ENCODE measurements at regions not wholly inside any gene's neighbourhood (a gene's known extent, or its start where the extent isn't known, plus 50 kb on each side); places are given as distances from the start of the nearest gene placed in this dataset.

DNA sequence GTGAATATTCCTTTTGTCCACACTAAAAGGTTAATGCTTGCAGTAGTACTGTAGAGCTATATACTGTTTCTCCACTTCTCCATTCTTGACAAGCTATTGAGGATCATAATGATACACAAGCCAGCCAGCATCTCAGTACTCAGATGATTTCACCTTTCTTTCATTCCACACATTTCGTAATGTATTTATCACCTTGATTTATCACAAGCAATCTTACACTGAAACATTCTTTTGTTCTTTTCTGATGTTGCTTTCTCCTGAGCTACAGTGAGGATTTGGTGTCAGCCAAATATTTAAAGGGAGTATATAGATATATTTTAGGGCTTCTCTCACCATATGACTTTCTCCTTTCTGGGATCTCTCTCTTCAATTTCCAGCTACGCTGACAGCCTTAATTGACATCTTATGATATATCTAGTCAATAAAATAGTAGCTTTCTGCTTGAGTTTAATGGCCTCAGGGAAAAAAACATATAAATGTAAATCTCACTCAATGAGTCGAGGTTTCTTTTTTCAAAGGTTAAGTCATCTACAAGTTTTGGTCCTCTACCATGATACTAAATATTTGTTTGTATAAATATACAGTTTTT, 1327.0 kb downstream of the NSUN3 start:
- DNase-seq: no peak

DNA sequence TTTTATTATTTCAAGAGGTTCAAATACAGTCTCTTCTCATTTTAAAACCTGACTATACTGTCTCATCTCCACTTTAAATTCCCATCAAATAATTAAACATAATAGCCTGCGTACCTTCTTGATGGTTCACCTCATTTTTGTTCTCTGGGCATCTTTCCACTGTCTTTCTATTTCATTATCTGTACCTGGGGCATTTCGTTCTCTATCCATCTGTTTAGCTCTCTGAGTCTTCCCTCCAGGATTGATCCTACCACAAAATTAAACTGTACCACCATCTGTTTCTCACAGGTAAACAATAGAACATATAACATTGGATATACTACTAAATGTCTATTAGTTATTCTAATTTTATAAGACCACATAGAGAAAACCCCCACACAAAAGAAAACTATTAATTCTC, 1331.4 kb downstream of the NSUN3 start:
- DNase-seq: no peak

DNA sequence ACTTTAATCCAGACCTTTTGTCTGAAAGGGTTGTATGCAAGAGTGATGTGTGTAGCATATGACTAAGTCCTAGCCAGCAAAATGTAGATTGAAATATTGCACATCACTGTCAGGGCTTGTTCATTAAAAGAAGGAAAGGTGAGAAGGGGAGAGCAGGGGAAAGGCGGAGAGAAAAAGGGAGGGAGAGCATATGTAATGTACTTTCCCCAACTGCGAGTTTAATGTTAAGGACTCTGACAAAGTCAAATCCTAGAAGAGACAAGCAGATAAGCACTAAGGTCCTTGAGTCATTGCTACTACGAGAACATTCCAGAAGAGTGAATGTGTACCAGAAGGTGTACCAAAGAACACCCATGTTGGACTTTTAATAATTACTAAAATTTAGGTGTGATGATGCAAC, 1336.7 kb downstream of the NSUN3 start:
- no peak for DNase-seq

DNA sequence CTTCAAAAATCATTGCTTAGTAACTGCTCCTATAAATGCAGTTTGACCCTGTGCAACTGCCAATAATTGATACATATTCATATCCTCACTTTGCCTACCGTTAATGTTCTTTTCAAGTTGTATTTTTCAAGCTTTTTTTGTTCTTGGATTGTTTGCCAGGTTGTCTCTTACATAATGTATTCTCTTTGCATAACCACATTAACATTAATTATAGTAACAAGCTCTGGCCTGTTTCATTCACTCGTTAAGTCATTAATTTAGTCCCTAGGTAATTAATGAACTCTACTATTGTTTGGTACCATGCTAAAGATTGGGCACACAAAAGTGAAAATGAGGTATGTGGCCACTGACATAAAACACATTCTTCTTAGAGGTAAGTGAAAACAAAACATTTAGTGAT, 1338.8 kb downstream of the NSUN3 start:
- no peak for DNase-seq

- DNase-seq: no peak
Measured at GRCh38 chr3:95407709-95408463, 1345.0 kb downstream of the NSUN3 start.

DNA sequence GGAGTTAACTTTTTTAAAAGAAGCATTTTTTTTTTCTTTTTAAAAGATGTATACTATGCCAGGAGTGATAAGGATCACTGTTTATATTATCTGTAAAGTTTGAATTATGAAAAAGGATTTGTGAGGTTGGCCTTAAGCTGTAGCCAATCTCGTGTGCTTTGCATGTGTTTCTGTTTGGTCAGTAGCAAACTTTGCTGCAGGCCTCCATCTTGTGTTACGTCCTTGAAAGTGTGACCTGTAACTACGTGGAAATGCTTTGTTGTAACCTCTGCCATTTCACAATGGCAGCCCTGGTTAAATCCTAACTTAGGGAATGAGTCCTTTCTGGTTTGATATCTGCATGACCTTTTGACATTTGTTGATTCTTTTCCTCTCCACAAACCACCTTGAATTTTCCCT, 1345.6 kb downstream of the NSUN3 start:
- no peak for DNase-seq

- DNase-seq: no peak
Measured at GRCh38 chr3:95418251-95418650, 1355.4 kb downstream of the NSUN3 start.

DNA sequence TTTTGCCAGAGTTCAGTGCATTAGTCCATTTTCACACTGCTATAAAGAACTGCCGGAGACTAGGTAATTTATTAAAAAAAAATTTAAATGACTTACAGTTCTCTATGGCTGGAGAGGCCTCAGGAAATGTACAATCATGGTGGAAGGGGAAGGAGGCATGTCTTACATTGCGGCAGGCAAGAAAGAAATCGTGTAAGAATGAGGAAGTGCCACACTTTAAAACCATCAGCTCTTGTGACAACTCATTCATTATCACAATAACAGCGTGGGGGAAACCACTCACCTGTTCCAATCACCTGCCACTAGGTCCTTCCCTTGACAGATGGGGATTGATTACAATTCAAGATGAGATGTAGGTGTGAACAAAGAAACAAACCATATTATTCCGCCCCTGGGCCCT, 1361.4 kb downstream of the NSUN3 start:
- DNase-seq: no peak

GRCh38 chr3:95434491-95434890, 1371.6 kb downstream of the NSUN3 start:
- no peak for DNase-seq

- no peak for DNase-seq
Measured at GRCh38 chr3:95437409-95437808, 1374.5 kb downstream of the NSUN3 start.

DNA sequence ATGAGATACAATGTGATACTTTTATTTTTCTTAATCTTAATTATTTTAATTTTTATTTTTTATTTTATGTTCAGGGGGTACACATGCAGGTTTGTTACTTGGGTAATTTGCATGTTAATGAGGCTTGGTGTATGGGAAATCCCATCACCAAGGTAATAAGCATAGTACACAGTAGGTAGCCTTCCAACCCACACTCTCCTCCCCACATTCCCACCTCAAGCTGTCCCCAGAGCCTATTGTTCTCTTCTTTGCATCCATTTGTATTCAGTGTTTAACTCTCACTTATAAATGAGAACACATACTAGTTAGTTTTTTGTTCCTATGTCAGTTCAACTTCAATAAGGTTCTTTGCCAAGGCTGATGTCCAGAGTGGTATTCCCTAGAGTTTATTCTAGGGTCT, 1375.4 kb downstream of the NSUN3 start:
- DNase-seq: no peak

- DNase-seq: no peak
Measured at GRCh38 chr3:95442766-95443165, 1371.6 kb upstream of the EPHA6 start.

- no peak for DNase-seq
Measured at GRCh38 chr3:95449841-95450240, 1364.6 kb upstream of the EPHA6 start.

GRCh38 chr3:95453242-95453641, 1361.2 kb upstream of the EPHA6 start:
- no peak for DNase-seq

GRCh38 chr3:95456835-95457234, 1357.6 kb upstream of the EPHA6 start:
- no peak for DNase-seq

DNA sequence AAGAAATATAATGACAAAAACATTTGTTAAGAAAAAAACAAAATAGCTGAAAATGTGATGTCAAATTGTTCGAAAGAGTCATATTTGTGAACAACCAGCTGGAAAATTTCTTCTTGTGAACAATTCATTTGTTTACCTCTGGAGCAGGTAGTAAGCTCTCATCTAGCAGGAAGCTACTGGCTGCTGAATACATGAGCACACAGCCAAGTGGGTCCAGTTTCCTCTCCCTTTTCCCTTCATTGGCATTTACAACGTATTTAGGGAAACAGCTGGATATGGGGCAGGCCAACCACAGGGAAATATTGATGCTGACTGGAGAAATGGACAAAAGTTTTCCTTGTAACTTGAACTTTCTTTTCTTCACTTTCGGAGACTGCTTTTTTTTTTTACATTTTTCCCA, 1354.7 kb upstream of the EPHA6 start:
- no peak for DNase-seq

GRCh38 chr3:95460274-95460673, 1354.1 kb upstream of the EPHA6 start:
- peak; percentile 1 for DNase-seq

DNA sequence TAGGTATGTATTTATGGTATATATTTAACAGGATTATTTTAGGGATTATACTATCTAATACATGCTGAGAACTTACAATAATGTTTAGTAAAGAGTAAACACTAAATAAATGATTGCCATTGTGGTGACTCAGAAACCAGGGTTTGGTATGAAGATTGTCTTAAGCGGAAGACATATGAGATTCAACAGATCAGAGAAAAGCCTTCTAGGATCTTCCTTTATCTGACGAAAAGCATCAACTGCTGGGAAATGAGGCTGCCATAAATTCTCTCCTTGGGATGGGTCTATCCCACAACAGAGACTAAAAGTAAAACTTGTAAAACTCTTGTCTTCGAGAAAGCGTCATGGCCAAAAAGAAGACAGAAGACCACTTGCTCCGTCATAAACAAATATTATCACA, 1352.2 kb upstream of the EPHA6 start:
- DNase-seq: no peak

DNA sequence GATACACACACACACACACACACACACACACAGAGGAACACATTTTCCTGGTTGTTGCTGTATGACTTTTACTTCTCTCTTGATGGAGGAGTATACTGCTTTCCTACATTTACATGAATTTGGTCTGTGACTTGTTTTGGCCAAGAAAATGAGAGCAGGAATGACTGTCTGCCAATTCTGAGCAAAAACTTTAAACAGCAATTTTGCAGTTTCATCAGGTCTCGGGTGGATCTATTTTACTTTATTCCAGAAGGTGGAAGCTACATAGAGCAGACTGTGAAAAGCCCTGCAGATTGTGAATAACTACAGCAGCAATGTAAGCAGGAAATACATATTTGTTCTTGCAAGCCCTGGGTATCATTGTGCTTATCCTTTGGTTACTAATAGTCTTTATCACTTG, 1350.0 kb upstream of the EPHA6 start:
- DNase-seq: no peak

DNA sequence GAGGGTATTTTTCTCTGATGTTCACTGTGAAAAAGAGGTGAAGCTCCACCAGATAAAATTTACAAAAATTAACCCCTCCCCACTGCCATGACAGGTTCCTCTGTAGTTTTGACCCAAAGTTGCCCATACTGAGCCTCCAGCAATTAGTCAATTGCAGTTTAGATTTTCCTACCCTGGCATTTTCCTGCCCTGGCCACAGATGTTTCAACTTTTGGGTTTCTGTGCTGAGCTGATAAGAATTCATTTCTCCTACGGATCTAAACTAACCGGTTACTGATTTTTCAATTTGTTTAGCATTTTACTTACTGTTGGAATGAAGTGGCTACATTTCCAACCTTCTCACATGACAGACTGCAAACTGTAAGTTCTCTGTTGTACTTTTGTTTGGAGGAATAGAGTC, 1346.1 kb upstream of the EPHA6 start:
- DNase-seq: no peak

- DNase-seq: no peak
Measured at GRCh38 chr3:95474338-95474737, 1340.1 kb upstream of the EPHA6 start.

GRCh38 chr3:95476534-95476933, 1337.9 kb upstream of the EPHA6 start:
- DNase-seq: no peak

GRCh38 chr3:95506174-95506573, 1308.2 kb upstream of the EPHA6 start:
- no peak for DNase-seq

GRCh38 chr3:95508124-95508523, 1306.3 kb upstream of the EPHA6 start:
- DNase-seq: no peak

GRCh38 chr3:95511828-95512227, 1302.6 kb upstream of the EPHA6 start:
- no peak for DNase-seq

Data from occipital lobe (tissue), 1 donor.